Liver (tissue), 8 donors: ENCODE measurements at regions not wholly inside any gene's neighbourhood (a gene's known extent, or its start where the extent isn't known, plus 50 kb on each side); places are given as distances from the start of the nearest gene placed in this dataset.

Experiments used
- DNase-seq: peaks from one replicate; pipeline ENCODE4 v3.0.0-alpha.2; 2017; ENCODE audit warnings: low spot score
- H3K27ac ChIP-seq, 2 donors: one replicate each; pipeline ENCODE4 v1.7.0; 2013; ENCODE audit warnings: inconsistent platforms in 2 of 2, low read length in 2 of 2, control low read depth in 1 of 2, low read depth in 1 of 2, mild to moderate bottlenecking in 1 of 2
- H3K27me3 ChIP-seq, 4 donors: one replicate each; pipeline versions ENCODE4 v1.6.1 to v1.7.0; 2013; ENCODE audit warnings: low read length in 3 of 4, inconsistent platforms in 1 of 4, mild to moderate bottlenecking in 1 of 4, moderate library complexity in 1 of 4; ENCODE audit not compliant: control insufficient read depth in 4 of 4, insufficient read depth in 4 of 4
- H3K36me3 ChIP-seq, 4 donors: one replicate each; pipeline versions ENCODE4 v1.6.1 to v1.7.0; 2013; ENCODE audit warnings: low read length in 3 of 4, mild to moderate bottlenecking in 3 of 4, low read depth in 1 of 4, moderate library complexity in 1 of 4; ENCODE audit not compliant: control insufficient read depth in 4 of 4, insufficient read depth in 3 of 4
- H3K4me1 ChIP-seq, 4 donors: one replicate each; pipeline versions ENCODE4 v1.6.1 to v1.7.0; 2013; ENCODE audit warnings: low read length in 3 of 4, mild to moderate bottlenecking in 3 of 4, moderate library complexity in 1 of 4; ENCODE audit not compliant: control insufficient read depth in 4 of 4, insufficient read depth in 4 of 4
- H3K4me3 ChIP-seq, 3 donors: one replicate each; pipeline versions ENCODE4 v1.6.1 to v1.7.0; 2013; ENCODE audit warnings: low read length in 3 of 3, control low read depth in 1 of 3, low read depth in 1 of 3, mild to moderate bottlenecking in 1 of 3
- H3K9ac ChIP-seq, 2 donors: one replicate each; pipeline ENCODE4 v1.7.0; 2013; ENCODE audit warnings: low read length in 2 of 2, mild to moderate bottlenecking in 2 of 2, moderate library complexity in 2 of 2, control low read depth in 1 of 2, low read depth in 1 of 2
- H3K9me3 ChIP-seq, 4 donors: one replicate each; pipeline versions ENCODE4 v1.6.1 to v1.7.0; 2013; ENCODE audit warnings: low read length in 3 of 4; ENCODE audit not compliant: control insufficient read depth in 4 of 4
- EGR1 ChIP-seq, 2 donors: IDR thresholded peaks; 2 replicates each; pipeline ENCODE4 v1.6.1; 2016 to 2018; ENCODE audit warnings: antibody characterized with exemption in 2 of 2, low read depth in 2 of 2
- FOXA1 ChIP-seq: IDR thresholded peaks from 2 replicates; pipeline ENCODE4 v1.6.1; 2016; ENCODE audit warnings: antibody characterized with exemption
- FOXA2 ChIP-seq: IDR thresholded peaks from 2 replicates; pipeline ENCODE4 v1.6.1; 2016; ENCODE audit warnings: antibody characterized with exemption
- GABPA ChIP-seq, 2 donors: IDR thresholded peaks in 1 of 2; conservative IDR thresholded peaks in 1 of 2; 2 replicates each; pipeline ENCODE4 v1.6.1; 2016; ENCODE audit warnings: antibody characterized with exemption in 2 of 2, mild to moderate bottlenecking in 1 of 2, moderate library complexity in 1 of 2
- HNF4A ChIP-seq, 2 donors: conservative IDR thresholded peaks; 2 replicates each; pipeline ENCODE4 v1.6.1; 2016; ENCODE audit warnings: antibody characterized with exemption in 2 of 2, mild to moderate bottlenecking in 2 of 2
- HNF4G ChIP-seq: IDR thresholded peaks from 2 replicates; pipeline ENCODE4 v1.6.1; 2016; ENCODE audit warnings: antibody characterized with exemption
- JUND ChIP-seq, 2 donors: IDR thresholded peaks; 2 replicates each; pipeline ENCODE4 v1.6.1; 2016; ENCODE audit warnings: antibody characterized with exemption in 2 of 2
- NR2F2 ChIP-seq: IDR thresholded peaks from 2 replicates; pipeline ENCODE4 v1.6.1; 2016; ENCODE audit warnings: antibody characterized with exemption
- RAD21 ChIP-seq, 2 donors: IDR thresholded peaks; 2 replicates each; pipeline ENCODE4 v1.6.1; 2016; ENCODE audit warnings: antibody characterized with exemption in 2 of 2, mild to moderate bottlenecking in 2 of 2
- REST ChIP-seq: IDR thresholded peaks from 2 replicates; pipeline ENCODE4 v1.6.1; 2016; ENCODE audit warnings: antibody characterized with exemption, mild to moderate bottlenecking
- RXRA ChIP-seq, 2 donors: IDR thresholded peaks; 2 replicates each; pipeline ENCODE4 v1.6.1; 2017 to 2018; ENCODE audit warnings: antibody characterized with exemption in 2 of 2, mild to moderate bottlenecking in 1 of 2
- SP1 ChIP-seq: IDR thresholded peaks from 2 replicates; pipeline ENCODE4 v1.6.1; 2018; ENCODE audit warnings: antibody characterized with exemption, mild to moderate bottlenecking
- TAF1 ChIP-seq: conservative IDR thresholded peaks from 2 replicates; pipeline ENCODE4 v1.6.1; 2016; ENCODE audit warnings: antibody characterized with exemption, mild to moderate bottlenecking
- YY1 ChIP-seq: IDR thresholded peaks from 2 replicates; pipeline ENCODE4 v1.6.1; 2016; ENCODE audit warnings: antibody characterized with exemption, mild to moderate bottlenecking
- WGBS: extraction: QIAGEN DNeasy Blood & Tissue Kit; methylation state at CpG from one replicate; pipeline ENCODE4 v1.1.7; 2013; 5-methylcytosine and 5-hydroxymethylcytosine counted together
- TF ChIP-seq, protein P1 (sequence below): fragments of 150-350 bp; IDR thresholded peaks from 2 replicates; pipeline ENCODE4 v1.5.1; 2017; ENCODE audit warnings: improper control_type of control experiment, low read depth, low read length; ENCODE audit not compliant: missing input control
- TF ChIP-seq, protein P2 (sequence below): IDR thresholded peaks from 2 replicates; pipeline ENCODE4 v1.6.1; 2016; ENCODE audit warnings: antibody characterized with exemption
- TF ChIP-seq, protein P3 (sequence below): IDR thresholded peaks from 2 replicates; pipeline ENCODE4 v1.6.1; 2016; ENCODE audit warnings: antibody characterized with exemption
- TF ChIP-seq, protein P4 (sequence below): IDR thresholded peaks from 2 replicates; pipeline ENCODE4 v1.6.1; 2016; ENCODE audit warnings: antibody characterized with exemption
- donor health status: healthy.
- donor health status: healthy.
- donor health status: healthy.
- donor health status: healthy.
- donor health status: healthy.

DNA sequence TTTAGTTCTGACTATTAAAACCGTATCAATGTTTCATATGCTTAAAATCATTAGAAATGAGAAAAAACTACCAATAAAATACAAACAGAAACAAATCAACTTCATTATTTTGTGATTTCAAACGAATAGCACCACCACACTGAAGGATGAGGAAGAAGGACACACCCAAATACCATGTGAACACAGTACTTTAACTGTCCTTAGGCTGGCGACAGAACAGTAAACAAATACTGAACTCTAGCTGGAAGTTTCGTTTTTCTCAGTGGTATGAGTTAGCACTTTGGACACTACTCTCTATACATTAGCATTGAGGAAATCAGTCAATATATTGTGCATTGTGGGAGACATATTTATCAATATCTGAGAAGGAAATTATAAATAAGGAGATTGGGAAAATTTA, 202.4 kb upstream of the AGAP1 start:
- H3K4me1 ChIP-seq = no peaks in the 10 kb centered on the region
- H3K27ac ChIP-seq = no peak overlapping the region
- no peak for TF ChIP-seq HNF4A (conservative IDR thresholded peaks at IDR 0.05)
- TF ChIP-seq, protein P1, sequence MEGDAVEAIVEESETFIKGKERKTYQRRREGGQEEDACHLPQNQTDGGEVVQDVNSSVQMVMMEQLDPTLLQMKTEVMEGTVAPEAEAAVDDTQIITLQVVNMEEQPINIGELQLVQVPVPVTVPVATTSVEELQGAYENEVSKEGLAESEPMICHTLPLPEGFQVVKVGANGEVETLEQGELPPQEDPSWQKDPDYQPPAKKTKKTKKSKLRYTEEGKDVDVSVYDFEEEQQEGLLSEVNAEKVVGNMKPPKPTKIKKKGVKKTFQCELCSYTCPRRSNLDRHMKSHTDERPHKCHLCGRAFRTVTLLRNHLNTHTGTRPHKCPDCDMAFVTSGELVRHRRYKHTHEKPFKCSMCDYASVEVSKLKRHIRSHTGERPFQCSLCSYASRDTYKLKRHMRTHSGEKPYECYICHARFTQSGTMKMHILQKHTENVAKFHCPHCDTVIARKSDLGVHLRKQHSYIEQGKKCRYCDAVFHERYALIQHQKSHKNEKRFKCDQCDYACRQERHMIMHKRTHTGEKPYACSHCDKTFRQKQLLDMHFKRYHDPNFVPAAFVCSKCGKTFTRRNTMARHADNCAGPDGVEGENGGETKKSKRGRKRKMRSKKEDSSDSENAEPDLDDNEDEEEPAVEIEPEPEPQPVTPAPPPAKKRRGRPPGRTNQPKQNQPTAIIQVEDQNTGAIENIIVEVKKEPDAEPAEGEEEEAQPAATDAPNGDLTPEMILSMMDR = no peak
- no peak for TF ChIP-seq HNF4G
- TF ChIP-seq TAF1 = no peak
- TF ChIP-seq SP1 = no peak
- no peak for TF ChIP-seq GABPA (IDR thresholded peaks at IDR 0.05 in 1 of 2, conservative IDR thresholded peaks at IDR 0.05 in 1 of 2)
- TF ChIP-seq, protein P2, sequence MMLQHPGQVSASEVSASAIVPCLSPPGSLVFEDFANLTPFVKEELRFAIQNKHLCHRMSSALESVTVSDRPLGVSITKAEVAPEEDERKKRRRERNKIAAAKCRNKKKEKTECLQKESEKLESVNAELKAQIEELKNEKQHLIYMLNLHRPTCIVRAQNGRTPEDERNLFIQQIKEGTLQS = no peak
- TF ChIP-seq JUND (IDR thresholded peaks at IDR 0.05) = no peak
- no peak for TF ChIP-seq FOXA2
- no peak for TF ChIP-seq REST
- TF ChIP-seq FOXA1 = no peak
- TF ChIP-seq EGR1 (IDR thresholded peaks at IDR 0.05; ENCODE audit: low read depth in 2 of 2) = no peak
- no peak for TF ChIP-seq NR2F2
- TF ChIP-seq, protein P3, sequence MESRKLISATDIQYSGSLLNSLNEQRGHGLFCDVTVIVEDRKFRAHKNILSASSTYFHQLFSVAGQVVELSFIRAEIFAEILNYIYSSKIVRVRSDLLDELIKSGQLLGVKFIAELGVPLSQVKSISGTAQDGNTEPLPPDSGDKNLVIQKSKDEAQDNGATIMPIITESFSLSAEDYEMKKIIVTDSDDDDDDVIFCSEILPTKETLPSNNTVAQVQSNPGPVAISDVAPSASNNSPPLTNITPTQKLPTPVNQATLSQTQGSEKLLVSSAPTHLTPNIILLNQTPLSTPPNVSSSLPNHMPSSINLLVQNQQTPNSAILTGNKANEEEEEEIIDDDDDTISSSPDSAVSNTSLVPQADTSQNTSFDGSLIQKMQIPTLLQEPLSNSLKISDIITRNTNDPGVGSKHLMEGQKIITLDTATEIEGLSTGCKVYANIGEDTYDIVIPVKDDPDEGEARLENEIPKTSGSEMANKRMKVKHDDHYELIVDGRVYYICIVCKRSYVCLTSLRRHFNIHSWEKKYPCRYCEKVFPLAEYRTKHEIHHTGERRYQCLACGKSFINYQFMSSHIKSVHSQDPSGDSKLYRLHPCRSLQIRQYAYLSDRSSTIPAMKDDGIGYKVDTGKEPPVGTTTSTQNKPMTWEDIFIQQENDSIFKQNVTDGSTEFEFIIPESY = no peak
- TF ChIP-seq RXRA (IDR thresholded peaks at IDR 0.05) = no peak
- TF ChIP-seq, protein P4, sequence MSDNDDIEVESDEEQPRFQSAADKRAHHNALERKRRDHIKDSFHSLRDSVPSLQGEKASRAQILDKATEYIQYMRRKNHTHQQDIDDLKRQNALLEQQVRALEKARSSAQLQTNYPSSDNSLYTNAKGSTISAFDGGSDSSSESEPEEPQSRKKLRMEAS = no peak
- no peak for TF ChIP-seq YY1
- no peaks in the 10 kb centered on the region for H3K9me3 ChIP-seq
- no peak overlapping the region for H3K4me3 ChIP-seq
- no peaks in the 10 kb centered on the region for H3K27me3 ChIP-seq
- H3K36me3 ChIP-seq = no peaks in the 10 kb centered on the region
- DNase-seq = no peak
- WGBS = 51% methylated on average over 4 of the region's 4 CpGs
- H3K9ac ChIP-seq = no peak overlapping the region

GRCh38 chr2:235293061-235293460, 200.8 kb upstream of the AGAP1 start:
- 86% methylated on average over 8 of the region's 8 CpGs for WGBS
- TF ChIP-seq TAF1 (no peak), HNF4G (no peak), YY1 (no peak), RAD21 (IDR thresholded peaks at IDR 0.05) (no peak), SP1 (no peak)
- TF ChIP-seq, protein P4 = no peak
- TF ChIP-seq, protein P3 = no peak

More at GRCh38 chr2:235293061-235293460, 200.8 kb upstream of the AGAP1 start:
- Histone ChIP-seq H3K4me1 (no peaks in the 10 kb centered on the region), H3K4me3 (no peak overlapping the region), H3K9me3 (no peaks in the 10 kb centered on the region), H3K27ac (no peak overlapping the region), H3K36me3 (no peaks in the 10 kb centered on the region), H3K27me3 (no peaks in the 10 kb centered on the region), H3K9ac (no peak overlapping the region)
- DNase-seq = no peak
